ENCODE measurements at regions not wholly inside any gene's neighbourhood (a gene's known extent, or its start where the extent isn't known, plus 50 kb on each side); places are given as distances from the start of the nearest gene placed in this dataset.

DNA sequence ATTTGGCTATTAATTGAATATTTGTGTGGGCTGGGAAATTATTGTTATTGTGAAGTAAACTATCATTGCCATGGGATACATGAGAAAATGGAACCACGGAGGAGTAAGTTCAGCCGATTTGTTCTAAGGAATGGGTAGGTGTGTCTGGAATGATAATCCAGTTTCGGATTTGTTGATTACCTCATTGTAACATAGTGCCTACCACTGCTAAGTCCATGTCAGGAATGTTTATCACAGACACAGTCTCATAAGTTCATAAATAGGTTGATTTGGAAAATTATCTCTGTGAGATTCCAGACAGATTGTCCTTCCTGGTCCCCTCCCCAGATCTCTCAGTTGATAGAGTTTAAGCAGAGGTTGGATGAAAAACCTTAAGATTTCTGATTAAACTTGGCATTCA, 78.1 kb upstream of the MAST4 start:
- Histone ChIP-seq H3K79me2 (ENCODE audit: insufficient read depth, low read length) (no peaks in the 10 kb centered on the region), H3K9me3 (ENCODE audit: low read length) (peaks cover 9% of the 10 kb centered on the region), H3K4me2 (ENCODE audit: low read length) (no peak overlapping the region), H3K9ac (ENCODE audit: low read length) (no peak overlapping the region), H3K27ac (ENCODE audit: low read depth, low read length, poor library complexity, severe bottlenecking) (no peak overlapping the region), H3F3A (ENCODE audit: insufficient read depth, low read length) (no peaks in the 10 kb centered on the region), H3K27me3 (ENCODE audit: insufficient read depth, low read length) (no peaks in the 10 kb centered on the region), H3K36me3 (ENCODE audit: insufficient read depth, low read length) (no peaks in the 10 kb centered on the region), H4K20me1 (ENCODE audit: insufficient read depth, low read length) (no peaks in the 10 kb centered on the region), H3K4me1 (ENCODE audit: insufficient read depth, low read length, severe bottlenecking) (peaks cover 39% of the 10 kb centered on the region), H2AFZ (ENCODE audit: low read length) (no peak overlapping the region), H3K4me3 (ENCODE audit: low read depth, low read length, poor library complexity, severe bottlenecking) (no peak overlapping the region), H3K9me2 (ENCODE audit: low read depth, low read length) (no peaks in the 10 kb centered on the region)
- TF ChIP-seq, protein P1, sequence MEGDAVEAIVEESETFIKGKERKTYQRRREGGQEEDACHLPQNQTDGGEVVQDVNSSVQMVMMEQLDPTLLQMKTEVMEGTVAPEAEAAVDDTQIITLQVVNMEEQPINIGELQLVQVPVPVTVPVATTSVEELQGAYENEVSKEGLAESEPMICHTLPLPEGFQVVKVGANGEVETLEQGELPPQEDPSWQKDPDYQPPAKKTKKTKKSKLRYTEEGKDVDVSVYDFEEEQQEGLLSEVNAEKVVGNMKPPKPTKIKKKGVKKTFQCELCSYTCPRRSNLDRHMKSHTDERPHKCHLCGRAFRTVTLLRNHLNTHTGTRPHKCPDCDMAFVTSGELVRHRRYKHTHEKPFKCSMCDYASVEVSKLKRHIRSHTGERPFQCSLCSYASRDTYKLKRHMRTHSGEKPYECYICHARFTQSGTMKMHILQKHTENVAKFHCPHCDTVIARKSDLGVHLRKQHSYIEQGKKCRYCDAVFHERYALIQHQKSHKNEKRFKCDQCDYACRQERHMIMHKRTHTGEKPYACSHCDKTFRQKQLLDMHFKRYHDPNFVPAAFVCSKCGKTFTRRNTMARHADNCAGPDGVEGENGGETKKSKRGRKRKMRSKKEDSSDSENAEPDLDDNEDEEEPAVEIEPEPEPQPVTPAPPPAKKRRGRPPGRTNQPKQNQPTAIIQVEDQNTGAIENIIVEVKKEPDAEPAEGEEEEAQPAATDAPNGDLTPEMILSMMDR (IDR thresholded peaks at IDR 0.05; ENCODE audit: low read length), result no peak
- TF ChIP-seq EZH2 (IDR thresholded peaks at IDR 0.05; ENCODE audit: borderline replicate concordance, low read length), result no peak

- Histone ChIP-seq H3K4me1 (ENCODE audit: insufficient read depth, low read length, severe bottlenecking) (peaks cover 32% of the 10 kb centered on the region), H3K36me3 (ENCODE audit: insufficient read depth, low read length) (no peaks in the 10 kb centered on the region), H3K27ac (ENCODE audit: low read depth, low read length, poor library complexity, severe bottlenecking) (no peak overlapping the region), H3K27me3 (ENCODE audit: insufficient read depth, low read length) (no peaks in the 10 kb centered on the region), H3F3A (ENCODE audit: insufficient read depth, low read length) (no peaks in the 10 kb centered on the region), H3K9ac (ENCODE audit: low read length) (no peak overlapping the region), H3K4me3 (ENCODE audit: low read depth, low read length, poor library complexity, severe bottlenecking) (no peak overlapping the region), H2AFZ (ENCODE audit: low read length) (no peak overlapping the region), H3K9me3 (ENCODE audit: low read length) (peaks cover 9% of the 10 kb centered on the region), H4K20me1 (ENCODE audit: insufficient read depth, low read length) (no peaks in the 10 kb centered on the region), H3K79me2 (ENCODE audit: insufficient read depth, low read length) (no peaks in the 10 kb centered on the region), H3K4me2 (ENCODE audit: low read length) (no peak overlapping the region), H3K9me2 (ENCODE audit: low read depth, low read length) (no peaks in the 10 kb centered on the region)
- TF ChIP-seq EZH2 (IDR thresholded peaks at IDR 0.05; ENCODE audit: borderline replicate concordance, low read length), result no peak
- TF ChIP-seq, protein P1 (IDR thresholded peaks at IDR 0.05; ENCODE audit: low read length), result no peak
Observed at GRCh38 chr5:66518753-66519152, 77.4 kb upstream of the MAST4 start.

DNA sequence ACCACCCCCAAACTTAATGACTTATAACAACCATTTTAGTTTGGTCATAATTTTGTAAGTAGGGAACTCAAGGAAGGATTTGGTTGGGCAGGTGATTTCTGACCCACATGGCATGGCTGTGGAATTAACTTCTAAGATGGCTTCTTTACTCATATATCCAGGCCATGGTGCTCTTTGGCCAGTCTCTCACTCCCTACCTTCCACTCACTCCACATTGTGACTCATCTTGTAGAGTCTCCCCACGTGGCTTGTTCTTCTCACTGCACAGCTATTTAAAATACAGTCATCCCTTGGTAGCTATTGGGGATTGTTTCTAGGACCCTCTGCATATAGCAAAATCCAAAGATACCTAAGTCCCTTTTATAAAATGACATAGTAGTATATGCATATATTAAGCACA, 76.6 kb upstream of the MAST4 start:
- Histone ChIP-seq H3K9ac (ENCODE audit: low read length) (no peak overlapping the region), H3K79me2 (ENCODE audit: insufficient read depth, low read length) (no peaks in the 10 kb centered on the region), H4K20me1 (ENCODE audit: insufficient read depth, low read length) (no peaks in the 10 kb centered on the region), H3K27me3 (ENCODE audit: insufficient read depth, low read length) (no peaks in the 10 kb centered on the region), H3K9me3 (ENCODE audit: low read length) (peaks cover 9% of the 10 kb centered on the region), H3K36me3 (ENCODE audit: insufficient read depth, low read length) (no peaks in the 10 kb centered on the region), H3F3A (ENCODE audit: insufficient read depth, low read length) (no peaks in the 10 kb centered on the region), H2AFZ (ENCODE audit: low read length) (no peak overlapping the region), H3K4me1 (ENCODE audit: insufficient read depth, low read length, severe bottlenecking) (peaks cover 24% of the 10 kb centered on the region), H3K4me2 (ENCODE audit: low read length) (no peak overlapping the region), H3K9me2 (ENCODE audit: low read depth, low read length) (no peaks in the 10 kb centered on the region), H3K27ac (ENCODE audit: low read depth, low read length, poor library complexity, severe bottlenecking) (no peak overlapping the region), H3K4me3 (ENCODE audit: low read depth, low read length, poor library complexity, severe bottlenecking) (no peak overlapping the region)
- TF ChIP-seq EZH2 (IDR thresholded peaks at IDR 0.05; ENCODE audit: borderline replicate concordance, low read length), result no peak
- TF ChIP-seq, protein P1 (IDR thresholded peaks at IDR 0.05; ENCODE audit: low read length), result no peak
